ENCODE measurements at regions not wholly inside any gene's neighbourhood (a gene's known extent, or its start where the extent isn't known, plus 50 kb on each side); places are given as distances from the start of the nearest gene placed in this dataset.

- DNase-seq (ENCODE audit: insufficient read length, low spot score) (no peak), FAIRE-seq (no peak)
- TF ChIP-seq, protein P1, sequence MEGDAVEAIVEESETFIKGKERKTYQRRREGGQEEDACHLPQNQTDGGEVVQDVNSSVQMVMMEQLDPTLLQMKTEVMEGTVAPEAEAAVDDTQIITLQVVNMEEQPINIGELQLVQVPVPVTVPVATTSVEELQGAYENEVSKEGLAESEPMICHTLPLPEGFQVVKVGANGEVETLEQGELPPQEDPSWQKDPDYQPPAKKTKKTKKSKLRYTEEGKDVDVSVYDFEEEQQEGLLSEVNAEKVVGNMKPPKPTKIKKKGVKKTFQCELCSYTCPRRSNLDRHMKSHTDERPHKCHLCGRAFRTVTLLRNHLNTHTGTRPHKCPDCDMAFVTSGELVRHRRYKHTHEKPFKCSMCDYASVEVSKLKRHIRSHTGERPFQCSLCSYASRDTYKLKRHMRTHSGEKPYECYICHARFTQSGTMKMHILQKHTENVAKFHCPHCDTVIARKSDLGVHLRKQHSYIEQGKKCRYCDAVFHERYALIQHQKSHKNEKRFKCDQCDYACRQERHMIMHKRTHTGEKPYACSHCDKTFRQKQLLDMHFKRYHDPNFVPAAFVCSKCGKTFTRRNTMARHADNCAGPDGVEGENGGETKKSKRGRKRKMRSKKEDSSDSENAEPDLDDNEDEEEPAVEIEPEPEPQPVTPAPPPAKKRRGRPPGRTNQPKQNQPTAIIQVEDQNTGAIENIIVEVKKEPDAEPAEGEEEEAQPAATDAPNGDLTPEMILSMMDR (IDR thresholded peaks at IDR 0.05; ENCODE audit: insufficient read depth, missing control alignments), result no peak
These were observed 304.3 kb upstream of the SP4 start for GRCh38 chr7:21123586-21123985.

DNA sequence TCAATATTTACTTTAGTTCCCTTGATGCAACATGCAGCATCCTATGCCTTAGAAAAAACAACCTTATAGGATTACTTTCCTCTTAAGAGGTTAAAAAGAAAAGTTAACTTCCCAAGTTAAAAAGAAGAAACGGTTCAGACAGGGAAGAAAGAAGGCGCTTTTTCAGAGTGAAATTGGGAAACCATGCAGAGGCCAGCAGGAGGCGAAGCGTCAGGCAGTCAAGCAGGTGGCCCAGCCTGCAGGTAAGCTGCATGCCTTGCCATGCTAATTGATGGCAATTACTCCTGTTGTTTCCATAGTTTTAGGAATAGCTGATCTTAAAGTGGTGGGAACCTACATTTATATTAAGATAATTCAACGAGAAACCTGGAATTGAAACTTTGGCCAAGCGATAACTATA is 302.6 kb upstream of the SP4 start:
- no peak for DNase-seq (ENCODE audit: insufficient read length, low spot score)
- TF ChIP-seq, protein P1 (IDR thresholded peaks at IDR 0.05; ENCODE audit: insufficient read depth, missing control alignments), result no peak
- no peak for FAIRE-seq

GRCh38 chr7:21128062-21128817 is 299.6 kb upstream of the SP4 start:
- TF ChIP-seq, protein P1 (IDR thresholded peaks at IDR 0.05; ENCODE audit: insufficient read depth, missing control alignments), result no peak
- DNase-seq (ENCODE audit: insufficient read length, low spot score) (no peak), FAIRE-seq (no peak)

DNA sequence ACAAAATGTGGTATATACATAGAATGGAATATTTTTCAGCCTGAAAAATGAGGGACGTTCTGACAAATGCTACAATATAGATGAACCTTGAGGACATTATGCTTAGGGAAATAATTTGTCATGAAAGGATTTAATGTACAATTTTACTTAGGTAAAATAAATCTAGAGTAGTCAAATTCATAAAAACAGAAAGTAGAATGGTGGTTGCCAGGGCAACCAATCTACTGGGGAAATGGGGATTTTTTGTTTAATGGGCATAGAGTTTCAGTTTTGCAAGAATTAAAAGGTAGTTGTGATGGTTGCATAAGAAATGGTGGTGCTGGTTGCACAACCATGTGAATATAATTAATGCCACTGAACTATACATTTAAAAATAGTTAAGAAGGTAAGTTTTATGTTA is 296.0 kb upstream of the SP4 start:
- DNase-seq (ENCODE audit: insufficient read length, low spot score) (no peak), FAIRE-seq (no peak)
- TF ChIP-seq, protein P1 (IDR thresholded peaks at IDR 0.05; ENCODE audit: insufficient read depth, missing control alignments), result no peak

DNA sequence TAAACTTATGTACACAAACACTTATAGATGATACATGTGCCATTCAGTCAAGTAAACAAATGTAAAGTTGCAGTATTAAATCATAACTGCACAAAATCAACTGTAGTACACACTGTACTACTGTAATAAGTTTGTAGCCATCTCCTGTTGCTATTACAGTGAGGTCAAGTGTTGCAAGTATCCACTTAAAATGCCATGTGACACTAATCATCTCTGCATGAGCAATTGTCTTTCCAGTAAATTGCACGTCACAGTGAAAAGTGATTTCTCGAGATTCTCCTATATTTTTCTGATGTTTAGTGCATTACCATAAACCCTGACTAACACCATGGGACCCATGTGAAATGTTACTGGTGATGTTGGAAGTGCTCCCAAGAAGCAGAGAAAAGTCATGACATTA is 293.3 kb upstream of the SP4 start:
- TF ChIP-seq, protein P1 (IDR thresholded peaks at IDR 0.05; ENCODE audit: insufficient read depth, missing control alignments), result no peak
- DNase-seq (ENCODE audit: insufficient read length, low spot score), result no peak
- no peak for FAIRE-seq

- TF ChIP-seq, protein P1 (IDR thresholded peaks at IDR 0.05; ENCODE audit: insufficient read depth, missing control alignments), result no peak
- DNase-seq (ENCODE audit: insufficient read length, low spot score), result no peak
- FAIRE-seq, result no peak
These were observed 292.4 kb upstream of the SP4 start for GRCh38 chr7:21135437-21135836.

- DNase-seq (ENCODE audit: insufficient read length, low spot score), result no peak
- TF ChIP-seq, protein P1 (IDR thresholded peaks at IDR 0.05; ENCODE audit: insufficient read depth, missing control alignments), result no peak
- no peak for FAIRE-seq
These were observed 290.2 kb upstream of the SP4 start for GRCh38 chr7:21137640-21138039.
